Subcutaneous abdominal adipose tissue (tissue), 5 donors: ENCODE measurements at regions not wholly inside any gene's neighbourhood (a gene's known extent, or its start where the extent isn't known, plus 50 kb on each side); places are given as distances from the start of the nearest gene placed in this dataset.

Source experiments
- H3K27ac ChIP-seq: one replicate; pipeline ENCODE4 v1.7.0; 2013; ENCODE audit warnings: low read depth, mild to moderate bottlenecking, inconsistent platforms, low read length, moderate library complexity
- H3K27me3 ChIP-seq, 5 donors: one replicate each; pipeline ENCODE4 v1.7.0; 2013; ENCODE audit warnings: low read length in 5 of 5, inconsistent platforms in 1 of 5; ENCODE audit not compliant: control insufficient read depth in 5 of 5, insufficient read depth in 4 of 5
- H3K36me3 ChIP-seq, 5 donors: one replicate each; pipeline ENCODE4 v1.7.0; 2013; ENCODE audit warnings: low read length in 5 of 5; ENCODE audit not compliant: control insufficient read depth in 5 of 5, insufficient read depth in 5 of 5
- H3K4me1 ChIP-seq, 5 donors: one replicate each; pipeline ENCODE4 v1.7.0; 2013; ENCODE audit warnings: low read length in 5 of 5, mild to moderate bottlenecking in 3 of 5, moderate library complexity in 1 of 5; ENCODE audit not compliant: control insufficient read depth in 5 of 5, insufficient read depth in 5 of 5
- H3K4me3 ChIP-seq, 5 donors: one replicate each; pipeline ENCODE4 v1.7.0; 2013; ENCODE audit warnings: low read length in 5 of 5, low read depth in 1 of 5
- H3K9ac ChIP-seq, 5 donors: one replicate each; pipeline ENCODE4 v1.7.0; 2013; ENCODE audit warnings: low read length in 5 of 5, mild to moderate bottlenecking in 4 of 5, moderate library complexity in 3 of 5
- H3K9me3 ChIP-seq, 5 donors: one replicate each; pipeline ENCODE4 v1.7.0; 2013; ENCODE audit warnings: low read length in 5 of 5; ENCODE audit not compliant: control insufficient read depth in 5 of 5
- donor health status: healthy.
- donor health status: healthy.
- donor health status: healthy.
- donor health status: healthy.
- donor health status: healthy.

- Histone ChIP-seq H3K9me3 (no peaks in the 10 kb centered on the region), H3K27ac (no peak overlapping the region), H3K27me3 (peaks cover 0 to 5% (median 0%) of the 10 kb centered on the region in 5 donors), H3K9ac (no peak overlapping the region), H3K36me3 (no peaks in the 10 kb centered on the region), H3K4me1 (no peaks in the 10 kb centered on the region), H3K4me3 (no peak overlapping the region)
Measured at GRCh38 chr11:31919175-31919574, 108.1 kb upstream of the PAX6 start.

DNA sequence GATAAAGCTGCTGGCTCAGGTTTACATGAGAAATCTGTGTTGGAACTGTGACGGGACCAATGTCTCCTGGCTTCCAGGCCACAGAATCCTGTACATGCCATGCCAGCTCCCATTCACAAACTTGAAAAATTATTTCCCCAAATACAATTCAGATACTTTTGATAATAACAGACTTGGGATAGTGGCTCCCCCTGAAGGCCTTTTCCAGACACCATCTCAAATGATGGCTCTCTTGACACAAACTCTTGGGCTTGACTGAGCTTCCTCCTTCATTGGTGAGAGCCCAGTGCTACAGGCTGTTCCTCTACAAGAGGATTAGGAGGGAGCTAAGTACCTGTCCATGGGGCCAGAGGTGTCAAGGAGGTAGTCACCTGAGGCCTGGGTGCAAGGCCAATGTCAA is 104.7 kb upstream of the PAX6 start:
- peaks cover 0 to 5% (median 0%) of the 10 kb centered on the region in 5 donors for H3K27me3 ChIP-seq
- H3K27ac ChIP-seq: no peak overlapping the region
- H3K36me3 ChIP-seq: no peaks in the 10 kb centered on the region
- no peak overlapping the region for H3K4me3 ChIP-seq
- no peak overlapping the region for H3K9ac ChIP-seq
- H3K9me3 ChIP-seq: peaks cover 0 to 4% (median 0%) of the 10 kb centered on the region in 5 donors
- H3K4me1 ChIP-seq: no peaks in the 10 kb centered on the region

- H3K9me3 ChIP-seq: peaks cover 0 to 4% (median 0%) of the 10 kb centered on the region in 5 donors
- H3K4me3 ChIP-seq: no peak overlapping the region
- no peak overlapping the region for H3K27ac ChIP-seq
- H3K36me3 ChIP-seq: no peaks in the 10 kb centered on the region
- H3K4me1 ChIP-seq: no peaks in the 10 kb centered on the region
- no peak overlapping the region for H3K9ac ChIP-seq
- peaks cover 0 to 5% (median 0%) of the 10 kb centered on the region in 5 donors for H3K27me3 ChIP-seq
Measured at GRCh38 chr11:31913985-31914384, 102.9 kb upstream of the PAX6 start.

DNA sequence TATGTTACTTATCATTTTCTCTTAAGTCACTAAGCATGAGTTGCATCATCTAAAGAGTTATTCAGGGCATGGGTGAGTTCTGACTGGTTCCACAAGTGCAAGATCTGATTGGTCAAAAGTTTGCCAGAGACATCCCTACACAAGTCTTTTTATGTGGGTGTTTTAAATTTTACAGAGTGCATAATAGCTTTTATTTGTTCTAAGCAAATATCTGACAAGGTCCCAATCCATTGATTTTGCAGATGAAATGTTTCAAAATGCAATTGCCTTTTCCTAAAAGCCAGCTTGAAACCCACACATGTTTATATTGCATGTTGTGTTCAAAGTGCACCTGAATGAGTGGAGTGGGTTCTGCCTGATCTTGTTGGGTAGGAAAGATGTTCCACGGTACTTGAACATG is 101.7 kb upstream of the PAX6 start:
- Histone ChIP-seq H3K4me3 (no peak overlapping the region), H3K9me3 (peaks cover 0 to 4% (median 0%) of the 10 kb centered on the region in 5 donors), H3K36me3 (no peaks in the 10 kb centered on the region), H3K27ac (no peak overlapping the region), H3K27me3 (peaks cover 0 to 5% (median 0%) of the 10 kb centered on the region in 5 donors), H3K4me1 (no peaks in the 10 kb centered on the region), H3K9ac (no peak overlapping the region)

DNA sequence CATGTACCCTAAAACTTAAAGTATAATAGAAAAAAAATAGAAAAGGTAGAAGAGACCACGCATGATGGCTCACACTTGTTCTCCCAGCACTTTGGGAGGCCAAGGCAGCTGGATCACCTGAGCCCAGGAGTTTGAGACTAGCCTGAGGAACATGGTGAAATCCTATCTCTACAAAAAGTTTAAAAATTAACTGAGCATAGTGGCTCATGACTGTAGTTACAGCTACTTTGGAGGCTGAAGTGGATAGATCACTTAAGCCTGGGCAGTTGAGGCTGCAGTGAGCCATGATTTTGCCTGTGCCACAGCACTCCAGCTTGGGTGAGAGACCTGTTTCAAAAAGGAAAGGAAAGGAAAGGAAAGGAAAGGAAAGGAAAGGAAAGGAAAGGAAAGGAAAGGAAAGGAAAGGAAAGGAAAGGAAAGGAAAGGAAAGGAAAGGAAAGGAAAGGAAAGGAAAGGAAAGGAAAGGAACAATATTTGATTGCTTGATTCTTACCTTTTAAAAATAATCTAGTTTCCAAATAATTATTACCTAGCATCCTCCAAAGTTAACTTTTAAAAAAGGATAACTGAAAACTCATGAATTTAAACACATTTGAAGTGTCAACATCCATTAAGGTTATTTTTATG is 99.9 kb upstream of the PAX6 start:
- Histone ChIP-seq H3K27me3 (peaks cover 0 to 3% (median 0%) of the 10 kb centered on the region in 5 donors), H3K36me3 (no peaks in the 10 kb centered on the region), H3K9ac (no peak overlapping the region), H3K4me1 (no peaks in the 10 kb centered on the region), H3K4me3 (no peak overlapping the region), H3K27ac (no peak overlapping the region), H3K9me3 (peaks cover 0 to 8% (median 0%) of the 10 kb centered on the region in 5 donors)

DNA sequence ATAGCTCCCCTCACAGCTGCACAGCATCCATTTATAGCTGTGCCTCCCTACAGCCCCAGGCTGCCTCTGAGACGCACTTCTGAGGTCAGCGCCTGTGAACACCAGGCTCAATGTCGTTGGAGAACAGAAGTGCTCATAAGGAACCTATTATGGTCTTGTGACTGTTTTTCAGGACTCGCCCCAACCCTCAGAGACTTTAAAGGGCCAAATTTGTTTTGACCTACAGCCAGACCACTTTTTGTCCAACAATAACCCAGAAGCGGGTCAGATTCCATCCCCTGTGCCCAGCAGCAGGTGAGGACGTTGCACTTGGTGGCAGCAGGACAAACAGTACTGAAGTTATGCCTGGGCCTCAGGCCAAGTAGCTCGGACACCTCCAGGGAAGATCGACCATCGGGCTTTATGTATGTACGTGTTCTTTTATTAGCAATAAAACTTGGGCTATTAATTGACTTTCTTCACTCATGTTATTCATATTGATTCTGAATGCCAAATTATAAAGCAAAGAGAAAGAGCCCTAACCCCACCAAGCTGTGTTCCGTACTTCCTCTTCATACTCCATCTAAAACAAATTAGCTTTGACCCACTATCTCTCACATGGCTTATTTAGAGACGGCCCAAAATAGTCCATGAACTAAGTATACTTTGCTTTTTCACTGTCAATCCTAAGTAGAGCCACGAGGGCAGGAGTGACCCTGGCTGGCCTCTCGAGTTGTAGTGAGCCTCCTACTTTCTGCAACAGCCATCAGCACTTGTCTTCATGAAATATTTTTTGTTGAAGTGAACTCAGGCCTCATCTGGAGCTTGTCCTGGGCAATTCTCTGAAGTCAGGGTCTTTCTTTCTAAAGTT is 92.3 kb upstream of the PAX6 start:
- Histone ChIP-seq H3K9me3 (peaks cover 0 to 4% (median 0%) of the 10 kb centered on the region in 5 donors), H3K4me1 (peaks cover 0 to 12% (median 0%) of the 10 kb centered on the region in 5 donors), H3K27me3 (peaks cover 0 to 4% (median 0%) of the 10 kb centered on the region in 5 donors), H3K9ac (no peak overlapping the region), H3K4me3 (no peak overlapping the region), H3K27ac (no peak overlapping the region), H3K36me3 (no peaks in the 10 kb centered on the region)

DNA sequence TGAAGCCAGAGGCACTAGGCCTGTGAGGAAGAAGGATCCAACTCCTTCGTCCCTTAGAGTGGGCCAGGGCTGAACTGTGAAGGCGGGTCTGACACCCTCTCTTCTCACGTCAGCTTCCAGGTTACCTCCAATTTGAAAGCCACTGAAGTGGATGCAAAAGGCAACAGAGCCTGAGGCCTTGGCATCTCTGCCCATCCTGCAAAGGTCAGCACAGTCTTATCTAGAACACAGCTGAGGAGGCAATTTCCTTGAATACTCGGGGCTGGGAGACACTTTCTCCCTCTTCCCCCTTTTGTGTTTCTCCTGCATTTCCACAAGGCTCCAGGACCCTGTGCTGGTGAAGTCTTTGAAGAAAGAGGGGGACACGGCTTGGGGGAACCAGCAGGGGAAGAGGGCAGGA is 91.6 kb upstream of the PAX6 start:
- Histone ChIP-seq H3K9me3 (peaks cover 0 to 4% (median 0%) of the 10 kb centered on the region in 5 donors), H3K36me3 (no peaks in the 10 kb centered on the region), H3K27me3 (peaks cover 0 to 4% (median 0%) of the 10 kb centered on the region in 5 donors), H3K4me1 (peaks cover 0 to 12% (median 0%) of the 10 kb centered on the region in 5 donors), H3K9ac (no peak overlapping the region), H3K4me3 (no peak overlapping the region), H3K27ac (no peak overlapping the region)

DNA sequence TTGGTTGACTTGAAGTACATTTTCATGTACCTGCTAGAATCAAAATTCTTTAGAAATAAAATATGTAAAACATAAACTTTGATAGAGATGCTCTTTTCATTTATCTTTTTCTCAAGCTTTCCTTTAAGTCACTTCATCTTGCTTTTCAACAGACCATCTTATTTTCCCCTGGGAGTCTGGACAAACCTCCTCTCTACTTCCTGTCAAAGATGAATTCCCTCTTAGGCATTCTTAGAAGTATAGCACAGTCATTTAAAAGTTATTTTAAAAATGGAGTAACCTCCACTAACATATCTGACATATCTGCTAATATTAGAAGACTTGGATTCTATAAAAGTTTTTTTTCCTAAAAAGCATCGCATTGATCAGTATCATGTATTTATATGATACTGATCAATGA is 84.8 kb upstream of the PAX6 start:
- Histone ChIP-seq H3K9me3 (peaks cover 0 to 2% (median 0%) of the 10 kb centered on the region in 5 donors), H3K4me1 (no peaks in the 10 kb centered on the region), H3K4me3 (no peak overlapping the region), H3K36me3 (no peaks in the 10 kb centered on the region), H3K27ac (no peak overlapping the region), H3K9ac (no peak overlapping the region), H3K27me3 (no peaks in the 10 kb centered on the region)

- Histone ChIP-seq H3K4me3 (no peak overlapping the region), H3K27ac (no peak overlapping the region), H3K9me3 (peaks cover 0 to 2% (median 0%) of the 10 kb centered on the region in 5 donors), H3K9ac (no peak overlapping the region), H3K27me3 (peaks cover 0 to 17% (median 8%) of the 10 kb centered on the region in 5 donors), H3K4me1 (no peaks in the 10 kb centered on the region), H3K36me3 (no peaks in the 10 kb centered on the region)
Measured at GRCh38 chr11:31887180-31887579, 76.1 kb upstream of the PAX6 start.

GRCh38 chr11:31884080-31884479 is 73.0 kb upstream of the PAX6 start:
- H3K27ac ChIP-seq: no peak overlapping the region
- no peaks in the 10 kb centered on the region for H3K9me3 ChIP-seq
- H3K36me3 ChIP-seq: no peaks in the 10 kb centered on the region
- H3K4me1 ChIP-seq: no peaks in the 10 kb centered on the region
- no peak overlapping the region for H3K4me3 ChIP-seq
- H3K9ac ChIP-seq: no peak overlapping the region
- peaks cover 0 to 20% (median 9%) of the 10 kb centered on the region in 5 donors for H3K27me3 ChIP-seq
